Type B pancreatic cell (in vitro differentiated cells): ENCODE measurements at regions not wholly inside any gene's neighbourhood (a gene's known extent, or its start where the extent isn't known, plus 50 kb on each side); places are given as distances from the start of the nearest gene placed in this dataset.

Source experiments
- DNase-seq: peaks from one replicate; pipeline ENCODE4 v3.0.0; 2021; ENCODE audit warnings: mixed read lengths; ENCODE audit not compliant: unreplicated experiment; ENCODE audit errors: extremely low spot score
- H3K27ac Mint-ChIP-seq: 2 replicates; pipeline ENCODE4 v1.8.0; 2021; ENCODE audit warnings: mild to moderate bottlenecking, mixed read lengths
- H3K27me3 Mint-ChIP-seq: 2 replicates; pipeline ENCODE4 v1.8.0; 2021; ENCODE audit warnings: mixed read lengths
- H3K36me3 Mint-ChIP-seq: 2 replicates; pipeline ENCODE4 v1.8.0; 2021; ENCODE audit warnings: mixed read lengths
- H3K4me1 Mint-ChIP-seq: one replicate; pipeline ENCODE4 v1.8.0; 2021; ENCODE audit warnings: mixed read lengths; ENCODE audit not compliant: unreplicated experiment
- H3K4me3 Mint-ChIP-seq: 2 replicates; pipeline ENCODE4 v1.8.0; 2021; ENCODE audit warnings: mild to moderate bottlenecking, mixed read lengths
- H3K9me3 Mint-ChIP-seq: 2 replicates; pipeline ENCODE4 v1.8.0; 2021; ENCODE audit warnings: mixed read lengths
- CTCF ChIP-seq: fragments of 200-600 bp; sonication (generic); conservative IDR thresholded peaks from 2 replicates; pipeline ENCODE4 v1.5.0; 2021; ENCODE audit warnings: antibody characterized with exemption, mild to moderate bottlenecking

- H3K9me3 Mint-ChIP-seq, result no peaks in the 10 kb centered on the region
- H3K4me1 Mint-ChIP-seq, result peaks cover 47% of the 10 kb centered on the region
- peak overlapping the region; percentile 34 for H3K27ac Mint-ChIP-seq
These were observed 63.7 kb upstream of the MRTFB start for GRCh38 chr16:14007450-14007849.

GRCh38 chr16:14011001-14011400 is 60.1 kb upstream of the MRTFB start:
- peaks cover 19% of the 10 kb centered on the region for H3K27me3 Mint-ChIP-seq
- no peak for TF ChIP-seq CTCF
- H3K27ac Mint-ChIP-seq, result no peak overlapping the region
- H3K4me3 Mint-ChIP-seq, result no peak overlapping the region
- no peaks in the 10 kb centered on the region for H3K36me3 Mint-ChIP-seq
- peaks cover 54% of the 10 kb centered on the region for H3K4me1 Mint-ChIP-seq
- H3K9me3 Mint-ChIP-seq, result no peaks in the 10 kb centered on the region
- no peak for DNase-seq

More at GRCh38 chr16:14007450-14007849, 63.7 kb upstream of the MRTFB start:
- Mint-ChIP-seq H3K27me3 (peaks cover 7% of the 10 kb centered on the region), H3K4me3 (no peak overlapping the region), H3K36me3 (no peaks in the 10 kb centered on the region)
- no peak for DNase-seq
- peak; percentile 19 for TF ChIP-seq CTCF

DNA sequence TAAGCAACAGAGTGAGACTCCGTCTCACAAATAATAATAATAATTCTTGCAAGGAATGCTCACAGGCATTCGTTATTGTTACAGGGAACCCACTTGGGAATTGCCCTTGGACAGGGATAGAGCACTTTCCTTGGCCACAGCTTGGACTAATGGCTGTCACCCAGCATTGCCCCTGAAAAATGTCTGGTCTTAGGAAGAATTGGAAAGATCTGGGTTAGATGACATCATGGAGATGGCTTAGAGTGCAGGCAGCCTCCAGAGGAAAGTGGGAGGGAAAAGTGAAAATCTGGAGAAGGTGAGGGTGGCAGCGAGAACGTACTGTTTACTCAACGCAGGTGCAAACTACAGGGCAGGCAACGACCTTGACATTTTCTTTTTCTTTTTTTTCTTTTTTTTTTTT is 59.3 kb upstream of the MRTFB start:
- H3K27ac Mint-ChIP-seq, result no peak overlapping the region
- DNase-seq, result no peak
- no peaks in the 10 kb centered on the region for H3K36me3 Mint-ChIP-seq
- peaks cover 19% of the 10 kb centered on the region for H3K27me3 Mint-ChIP-seq
- no peak overlapping the region for H3K4me3 Mint-ChIP-seq
- peaks cover 55% of the 10 kb centered on the region for H3K4me1 Mint-ChIP-seq
- no peaks in the 10 kb centered on the region for H3K9me3 Mint-ChIP-seq
- no peak for TF ChIP-seq CTCF

- peak overlapping the region; percentile 60 for H3K4me3 Mint-ChIP-seq
- no peaks in the 10 kb centered on the region for H3K36me3 Mint-ChIP-seq
- peaks cover 16% of the 10 kb centered on the region for H3K27me3 Mint-ChIP-seq
- no peaks in the 10 kb centered on the region for H3K9me3 Mint-ChIP-seq
- H3K4me1 Mint-ChIP-seq, result peaks cover 45% of the 10 kb centered on the region
- H3K27ac Mint-ChIP-seq, result peak overlapping the region; percentile 76
- DNase-seq, result no peak
- no peak for TF ChIP-seq CTCF
These were observed 58.0 kb upstream of the MRTFB start for GRCh38 chr16:14013145-14013570.

GRCh38 chr16:14013571-14014283 is 57.4 kb upstream of the MRTFB start:
- peak overlapping the region; percentile 76 for H3K27ac Mint-ChIP-seq
- no peaks in the 10 kb centered on the region for H3K9me3 Mint-ChIP-seq
- peak overlapping the region; percentile 60 for H3K4me3 Mint-ChIP-seq
- no peaks in the 10 kb centered on the region for H3K36me3 Mint-ChIP-seq
- no peak for TF ChIP-seq CTCF
- H3K4me1 Mint-ChIP-seq, result peaks cover 45% of the 10 kb centered on the region
- peaks cover 16% of the 10 kb centered on the region for H3K27me3 Mint-ChIP-seq
- DNase-seq, result no peak
